Neural cell (in vitro differentiated cells): ENCODE measurements at regions not wholly inside any gene's neighbourhood (a gene's known extent, or its start where the extent isn't known, plus 50 kb on each side); places are given as distances from the start of the nearest gene placed in this dataset.

Source experiments
- H2AFZ ChIP-seq: fragments of 200-600, 300-800 bp; sonication (generic), shearing (Covaris generic); 2 replicates; pipeline ENCODE4 v1.6.0; 2014; ENCODE audit warnings: low read depth, mild to moderate bottlenecking, antibody characterized with exemption, low read length, moderate library complexity
- H3F3A ChIP-seq: fragments of 200-600 bp; shearing (Covaris generic); 2 replicates; pipeline ENCODE4 v1.6.1; 2016; ENCODE audit warnings: mild to moderate bottlenecking, moderate library complexity, mixed read lengths, antibody characterized with exemption, low read length; ENCODE audit not compliant: insufficient read depth, poor library complexity, severe bottlenecking
- H3K27ac ChIP-seq: fragments of 200-600, 300-800 bp; sonication (generic), shearing (Covaris generic); 2 replicates; pipeline ENCODE4 v1.5.1; 2014; ENCODE audit warnings: mild to moderate bottlenecking, low read length, moderate library complexity
- H3K27me3 ChIP-seq: fragments of 300-800, 200-600 bp; sonication (generic), shearing (Covaris generic); 2 replicates; pipeline ENCODE4 v1.6.0; 2014; ENCODE audit warnings: mild to moderate bottlenecking, low read depth, low read length, moderate library complexity; ENCODE audit not compliant: insufficient read depth
- H3K36me3 ChIP-seq: fragments of 300-800, 200-600 bp; sonication (generic), shearing (Covaris generic); 2 replicates; pipeline ENCODE4 v1.5.1; 2014; ENCODE audit warnings: mild to moderate bottlenecking, antibody characterized with exemption, low read length, moderate library complexity; ENCODE audit not compliant: insufficient read depth
- H3K4me2 ChIP-seq: fragments of 300-800, 200-600 bp; sonication (generic), shearing (Covaris generic); 2 replicates; pipeline ENCODE4 v1.6.0; 2014; ENCODE audit warnings: mild to moderate bottlenecking, low read length
- H3K4me3 ChIP-seq: fragments of 300-800, 200-600 bp; sonication (generic), shearing (Covaris generic); 2 replicates; pipeline ENCODE4 v1.5.1; 2014; ENCODE audit warnings: mild to moderate bottlenecking, low read length, moderate library complexity
- H3K79me2 ChIP-seq: fragments of 200-600 bp; shearing (Covaris generic); replicated peaks from 2 replicates; pipeline ENCODE4 v1.6.0; 2014; ENCODE audit warnings: mild to moderate bottlenecking, low read length, moderate library complexity; ENCODE audit not compliant: insufficient read depth
- H3K9ac ChIP-seq: fragments of 300-800, 200-600 bp; sonication (generic), shearing (Covaris generic); 2 replicates; pipeline ENCODE4 v1.6.1; 2016; ENCODE audit warnings: mild to moderate bottlenecking, low read length, mixed read lengths
- H3K9me2 ChIP-seq: fragments of 200-600 bp; shearing (Covaris generic); 2 replicates; pipeline ENCODE4 v1.6.1; 2016; ENCODE audit warnings: mild to moderate bottlenecking, low read length, mixed read lengths; ENCODE audit not compliant: insufficient read depth
- H3K9me3 ChIP-seq: fragments of 200-600, 300-800 bp; sonication (generic), shearing (Covaris generic); 2 replicates; pipeline ENCODE4 v1.6.1; 2016; ENCODE audit warnings: mild to moderate bottlenecking, mixed run types, low read length, moderate library complexity, mixed read lengths
- H4K20me1 ChIP-seq: fragments of 200-600 bp; shearing (Covaris generic); 2 replicates; pipeline ENCODE4 v1.6.1; 2016; ENCODE audit warnings: mild to moderate bottlenecking, mixed run types; ENCODE audit not compliant: insufficient read depth
- CTCF ChIP-seq: fragments of 450-650 bp; IDR thresholded peaks from 2 replicates; pipeline ENCODE4 v1.5.1; 2014; ENCODE audit warnings: antibody characterized with exemption, mild to moderate bottlenecking, moderate library complexity; ENCODE audit not compliant: poor library complexity, severe bottlenecking
- EP300 ChIP-seq: fragments of 450-650 bp; conservative IDR thresholded peaks from 2 replicates; pipeline ENCODE4 v1.6.1; 2014; ENCODE audit warnings: antibody characterized with exemption, mild to moderate bottlenecking, moderate library complexity; ENCODE audit not compliant: poor library complexity, severe bottlenecking
- EZH2 ChIP-seq: fragments of 200-600, 300-800 bp; shearing (Covaris generic), sonication (generic); IDR thresholded peaks from 2 replicates; pipeline ENCODE4 v1.6.1; 2014; ENCODE audit warnings: antibody characterized with exemption, low read length, borderline replicate concordance, mild to moderate bottlenecking; ENCODE audit not compliant: insufficient read depth, poor library complexity, severe bottlenecking
- MXI1 ChIP-seq: fragments of 450-650 bp; conservative IDR thresholded peaks from 2 replicates; pipeline ENCODE4 v1.6.1; 2014; ENCODE audit warnings: antibody characterized with exemption, mild to moderate bottlenecking; ENCODE audit not compliant: poor library complexity, severe bottlenecking
- POLR2AphosphoS5 ChIP-seq: IDR thresholded peaks from 2 replicates; pipeline ENCODE4 v1.6.1; 2012
- RAD21 ChIP-seq: fragments of 450-650 bp; conservative IDR thresholded peaks from 2 replicates; pipeline ENCODE4 v1.6.1; 2014; ENCODE audit warnings: antibody characterized with exemption, mild to moderate bottlenecking, moderate library complexity
- REST ChIP-seq: IDR thresholded peaks from 2 replicates; pipeline ENCODE4 v1.6.1; 2012; ENCODE audit warnings: borderline replicate concordance
- SMC3 ChIP-seq: fragments of 450-650 bp; conservative IDR thresholded peaks from 2 replicates; pipeline ENCODE4 v1.6.1; 2014; ENCODE audit warnings: antibody characterized with exemption, mild to moderate bottlenecking, moderate library complexity; ENCODE audit not compliant: poor library complexity
- TAF1 ChIP-seq: IDR thresholded peaks from 2 replicates; pipeline ENCODE4 v1.6.1; 2012; ENCODE audit warnings: low read depth

- H3K4me3 ChIP-seq, result no peak overlapping the region
- no peaks in the 10 kb centered on the region for H3K36me3 ChIP-seq
- H3K79me2 ChIP-seq, result no peaks in the 10 kb centered on the region
- H3K4me2 ChIP-seq, result no peak overlapping the region
- no peaks in the 10 kb centered on the region for H3F3A ChIP-seq
- no peaks in the 10 kb centered on the region for H4K20me1 ChIP-seq
- H3K9me2 ChIP-seq, result no peaks in the 10 kb centered on the region
- TF ChIP-seq EZH2, result no peak
- TF ChIP-seq EP300, result no peak
- no peak for TF ChIP-seq SMC3
- no peak for TF ChIP-seq REST
- TF ChIP-seq TAF1, result no peak
- no peak for TF ChIP-seq MXI1
- TF ChIP-seq CTCF, result no peak
- no peak for TF ChIP-seq RAD21
- no peak for TF ChIP-seq POLR2AphosphoS5
- peaks cover 10% of the 10 kb centered on the region for H3K27me3 ChIP-seq
- H2AFZ ChIP-seq, result no peak overlapping the region
- no peak overlapping the region for H3K9ac ChIP-seq
- H3K27ac ChIP-seq, result no peak overlapping the region
- H3K9me3 ChIP-seq, result no peaks in the 10 kb centered on the region
Measured at GRCh38 chr19:28281676-28282075, 931.3 kb downstream of the UQCRFS1 start.

- no peaks in the 10 kb centered on the region for H3F3A ChIP-seq
- no peaks in the 10 kb centered on the region for H3K36me3 ChIP-seq
- H3K9me3 ChIP-seq, result no peaks in the 10 kb centered on the region
- no peak overlapping the region for H2AFZ ChIP-seq
- H3K4me2 ChIP-seq, result no peak overlapping the region
- TF ChIP-seq MXI1, result no peak
- no peak for TF ChIP-seq TAF1
- TF ChIP-seq SMC3, result no peak
- TF ChIP-seq REST, result no peak
- TF ChIP-seq EP300, result no peak
- TF ChIP-seq CTCF, result no peak
- no peak for TF ChIP-seq RAD21
- no peak for TF ChIP-seq EZH2
- no peak for TF ChIP-seq POLR2AphosphoS5
- no peaks in the 10 kb centered on the region for H3K79me2 ChIP-seq
- no peaks in the 10 kb centered on the region for H4K20me1 ChIP-seq
- H3K9ac ChIP-seq, result no peak overlapping the region
- no peaks in the 10 kb centered on the region for H3K9me2 ChIP-seq
- H3K4me3 ChIP-seq, result no peak overlapping the region
- no peaks in the 10 kb centered on the region for H3K27me3 ChIP-seq
- no peak overlapping the region for H3K27ac ChIP-seq
Measured at GRCh38 chr19:28264556-28264955, 948.4 kb downstream of the UQCRFS1 start.
